GM10248 (cell line): ENCODE measurements at regions not wholly inside any gene's neighbourhood (a gene's known extent, or its start where the extent isn't known, plus 50 kb on each side); places are given as distances from the start of the nearest gene placed in this dataset.
"Not testable (repeated sequence)": the region's sequence is repeated elsewhere in the genome, so short reads cannot be mapped to it uniquely, and the experiment has no call there.

ENCODE experiments used
- CTCF ChIA-PET: fragments of 300-600 bp; sonication (Branson Sonifier 250); formaldehyde crosslinking; extraction: SDS; loops from one replicate; lab custom pipeline; 2021; ENCODE audit warnings: antibody characterized with exemption; lab: Yijun Ruan, JAX
- POLR2A ChIA-PET: fragments of 350-650 bp; sonication (Branson Sonifier 250); formaldehyde crosslinking; extraction: SDS; loops from one replicate; lab custom pipeline; 2020; ENCODE audit warnings: antibody characterized with exemption; lab: Yijun Ruan, JAX
- DNase-seq: peaks from one replicate; pipeline ENCODE4 v3.0.0; 2012; ENCODE audit errors: extremely low spot score
- CTCF ChIP-seq: IDR thresholded peaks from 2 replicates; pipeline ENCODE4 v1.5.1; 2012; ENCODE audit warnings: mild to moderate bottlenecking, low read depth; ENCODE audit errors: extremely low read depth, missing control alignments, control extremely low read depth

- no peak for DNase-seq
- no peak for TF ChIP-seq CTCF
- CTCF ChIA-PET: interaction anchor here (1.8 kb wide), 1 partner anchor 10 kb away, joined by 6 read pairs; no protein-coding TSS in a partner anchor
- POLR2A ChIA-PET: no interaction called here
These were observed 213.0 kb downstream of the SEC23IP start for GRCh38 chr10:120105492-120105891.

- ChIA-PET CTCF (interaction anchor here (1.1 kb wide), 1 partner anchor 14 kb away, joined by 3 read pairs; no protein-coding TSS in a partner anchor), POLR2A (no interaction called here)
- no peak for TF ChIP-seq CTCF
- no peak for DNase-seq
These were observed 216.4 kb downstream of the SEC23IP start for GRCh38 chr10:120108916-120109315.

- CTCF ChIA-PET: interaction anchor here (1.1 kb wide), 1 partner anchor 15 kb away, joined by 3 read pairs; no protein-coding TSS in a partner anchor
- POLR2A ChIA-PET, DNase-seq: not testable (repeated sequence)
These were observed 217.2 kb downstream of the SEC23IP start for GRCh38 chr10:120109725-120110124.

- DNase-seq: no peak
- ChIA-PET CTCF (no interaction called here), POLR2A (no interaction called here)
- no peak for TF ChIP-seq CTCF
These were observed 217.7 kb downstream of the SEC23IP start for GRCh38 chr10:120110196-120110595.

GRCh38 chr10:120111628-120112027, 219.1 kb downstream of the SEC23IP start:
- ChIA-PET CTCF (no interaction called here), POLR2A (no interaction called here)
- no peak for DNase-seq
- no peak for TF ChIP-seq CTCF

GRCh38 chr10:120112809-120113208, 220.3 kb downstream of the SEC23IP start:
- TF ChIP-seq CTCF: no peak
- no peak for DNase-seq
- ChIA-PET CTCF (no interaction called here), POLR2A (no interaction called here)

GRCh38 chr10:120115959-120116358, 223.4 kb downstream of the SEC23IP start:
- no peak for DNase-seq
- POLR2A ChIA-PET: no interaction called here
- TF ChIP-seq CTCF: no peak
- CTCF ChIA-PET: no interaction called here
